WTC11 (cell line): ENCODE measurements at regions not wholly inside any gene's neighbourhood (a gene's known extent, or its start where the extent isn't known, plus 50 kb on each side); places are given as distances from the start of the nearest gene placed in this dataset.

Source experiments
- ATAC-seq: fragments of 200-7000 bp; cut with Tn5 transposase; 2 replicates; pipeline ENCODE4 v1.10.0; 2021; ENCODE audit warnings: mild to moderate bottlenecking, moderate library complexity
- CTCF ChIA-PET: fragments of 300-600 bp; sonication (Branson Sonifier 250); formaldehyde crosslinking; loops from one replicate; lab custom pipeline; 2021; ENCODE audit warnings: antibody characterized with exemption; lab: Charles Lee
- POLR2A ChIA-PET: fragments of 350-600 bp; sonication (Branson Sonifier 250); formaldehyde crosslinking; loops from one replicate; lab custom pipeline; 2021; ENCODE audit warnings: antibody characterized with exemption; lab: Charles Lee
- DNase-seq: peaks from one replicate; pipeline ENCODE4 v3.0.0; 2021; ENCODE audit warnings: low spot score
- H3K27ac Mint-ChIP-seq: 2 replicates; pipeline ENCODE4 v1.8.0; 2021; ENCODE audit warnings: mixed read lengths
- H3K27me3 Mint-ChIP-seq: 2 replicates; pipeline ENCODE4 v1.8.0; 2021; ENCODE audit warnings: low read depth, mild to moderate bottlenecking, moderate library complexity, mixed read lengths
- H3K36me3 Mint-ChIP-seq: 2 replicates; pipeline ENCODE4 v1.8.0; 2021; ENCODE audit warnings: mixed read lengths
- H3K4me1 Mint-ChIP-seq: 2 replicates; pipeline ENCODE4 v1.8.0; 2022; ENCODE audit warnings: mixed read lengths
- H3K4me3 Mint-ChIP-seq: 2 replicates; pipeline ENCODE4 v1.8.0; 2021; ENCODE audit warnings: mild to moderate bottlenecking, moderate library complexity, mixed read lengths
- H3K9me3 Mint-ChIP-seq: 2 replicates; pipeline ENCODE4 v1.8.0; 2021; ENCODE audit warnings: mixed read lengths
- ATF1 ChIP-seq: sonication (generic); formaldehyde crosslinking; IDR thresholded peaks from 2 replicates; pipeline ENCODE4 v1.8.1; 2023; ENCODE audit warnings: mild to moderate bottlenecking, moderate library complexity, missing genetic modification reagents
- CREM ChIP-seq: sonication (generic); formaldehyde crosslinking; IDR thresholded peaks from 2 replicates; pipeline ENCODE4 v1.8.1; 2022; ENCODE audit warnings: mild to moderate bottlenecking, missing genetic modification reagents, moderate library complexity
- ESRRA ChIP-seq: sonication (generic); formaldehyde crosslinking; IDR thresholded peaks from 2 replicates; pipeline ENCODE4 v1.8.1; 2022; ENCODE audit warnings: mild to moderate bottlenecking, missing genetic modification reagents, borderline replicate concordance
- FOXP1 ChIP-seq: sonication (generic); formaldehyde crosslinking; IDR thresholded peaks from 2 replicates; pipeline ENCODE4 v1.8.0; 2022; ENCODE audit warnings: missing genetic modification reagents, mild to moderate bottlenecking, moderate library complexity, borderline replicate concordance
- HMGA2 ChIP-seq: fragments of 250-450 bp; sonication (Bioruptor Pico); IDR thresholded peaks from 2 replicates; pipeline ENCODE4 v1.4.0; 2021; ENCODE audit warnings: mild to moderate bottlenecking, moderate library complexity
- SOX15 ChIP-seq: fragments of 250-450 bp; sonication (Bioruptor Pico); IDR thresholded peaks from 2 replicates; pipeline ENCODE4 v1.9.0; 2021; ENCODE audit warnings: mild to moderate bottlenecking
- TCF7 ChIP-seq: sonication (generic); formaldehyde crosslinking; IDR thresholded peaks from 2 replicates; pipeline ENCODE4 v1.8.0; 2022; ENCODE audit warnings: mild to moderate bottlenecking, low read depth, missing genetic modification reagents, moderate library complexity
- TEAD4 ChIP-seq: sonication (generic); formaldehyde crosslinking; IDR thresholded peaks from 2 replicates; pipeline ENCODE4 v1.8.0; 2022; ENCODE audit warnings: mild to moderate bottlenecking, missing genetic modification reagents
- TP53 ChIP-seq: sonication (generic); formaldehyde crosslinking; IDR thresholded peaks from 2 replicates; pipeline ENCODE4 v1.8.1; 2023; ENCODE audit warnings: mild to moderate bottlenecking, missing genetic modification reagents
- ZNF232 ChIP-seq: sonication (generic); formaldehyde crosslinking; IDR thresholded peaks from 2 replicates; pipeline ENCODE4 v1.8.0; 2022; ENCODE audit warnings: mild to moderate bottlenecking, missing genetic modification reagents
- ZNF671 ChIP-seq: fragments of 250-450 bp; sonication (Bioruptor Pico); IDR thresholded peaks from 2 replicates; pipeline ENCODE4 v1.8.0; 2021; ENCODE audit warnings: mild to moderate bottlenecking
- TF ChIP-seq, protein P1 (sequence below): fragments of 250-450 bp; sonication (Bioruptor Pico); IDR thresholded peaks from 2 replicates; pipeline ENCODE4 v1.9.0; 2021; ENCODE audit warnings: mild to moderate bottlenecking, borderline replicate concordance
- TF ChIP-seq, protein P2 (sequence below): sonication (generic); formaldehyde crosslinking; IDR thresholded peaks from 2 replicates; pipeline ENCODE4 v1.8.0; 2022; ENCODE audit warnings: missing genetic modification reagents
- TF ChIP-seq, protein P3 (sequence below): sonication (generic); formaldehyde crosslinking; IDR thresholded peaks from 2 replicates; pipeline ENCODE4 v1.8.1; 2022; ENCODE audit warnings: missing genetic modification reagents, borderline replicate concordance
- TF ChIP-seq, protein P4 (sequence below): sonication (generic); formaldehyde crosslinking; IDR thresholded peaks from 2 replicates; pipeline ENCODE4 v1.8.0; 2023; ENCODE audit warnings: missing genetic modification reagents
- TF ChIP-seq, protein P5 (sequence below): fragments of 250-450 bp; sonication (Bioruptor Pico); IDR thresholded peaks from 2 replicates; pipeline ENCODE4 v1.8.0; 2021; ENCODE audit warnings: mild to moderate bottlenecking
- TF ChIP-seq, protein P6 (sequence below): fragments of 200-600 bp; IDR thresholded peaks from 2 replicates; pipeline ENCODE4 v1.8.0; 2022; ENCODE audit warnings: antibody characterized with exemption
- TF ChIP-seq, protein P7 (sequence below): fragments of 250-450 bp; sonication (Bioruptor Pico); IDR thresholded peaks from 2 replicates; pipeline ENCODE4 v2.1.2; 2022; ENCODE audit warnings: mild to moderate bottlenecking, moderate library complexity

DNA sequence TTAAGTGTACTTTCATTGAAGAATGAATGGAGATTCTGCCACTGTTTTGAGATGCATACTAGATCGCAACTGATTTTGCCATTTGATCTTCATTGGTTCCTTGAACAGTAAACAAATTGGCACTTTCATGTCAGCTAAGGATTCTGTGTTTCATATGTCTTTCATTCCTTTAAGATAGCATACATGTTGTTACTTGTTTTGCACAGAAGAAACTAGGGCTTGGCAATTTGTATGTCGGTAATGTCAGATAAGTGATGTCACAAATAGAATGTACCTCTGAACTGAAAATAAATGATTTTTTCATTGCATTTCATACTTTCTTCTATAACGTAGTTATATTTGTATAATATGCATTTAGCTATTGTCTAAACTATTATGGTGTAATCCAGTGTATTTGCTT, 73.2 kb upstream of the TENM3 start:
- CTCF ChIA-PET = no interaction called here
- POLR2A ChIA-PET = no interaction called here
- no peak overlapping the region for H3K27ac Mint-ChIP-seq
- TF ChIP-seq ATF1 (CRISPR knock-in tag) (no peak), HMGA2 (no peak), CREM (no peak), FOXP1 (CRISPR knock-in tag) (no peak), SOX15 (no peak), ZNF232 (no peak)
- TF ChIP-seq, protein P1, sequence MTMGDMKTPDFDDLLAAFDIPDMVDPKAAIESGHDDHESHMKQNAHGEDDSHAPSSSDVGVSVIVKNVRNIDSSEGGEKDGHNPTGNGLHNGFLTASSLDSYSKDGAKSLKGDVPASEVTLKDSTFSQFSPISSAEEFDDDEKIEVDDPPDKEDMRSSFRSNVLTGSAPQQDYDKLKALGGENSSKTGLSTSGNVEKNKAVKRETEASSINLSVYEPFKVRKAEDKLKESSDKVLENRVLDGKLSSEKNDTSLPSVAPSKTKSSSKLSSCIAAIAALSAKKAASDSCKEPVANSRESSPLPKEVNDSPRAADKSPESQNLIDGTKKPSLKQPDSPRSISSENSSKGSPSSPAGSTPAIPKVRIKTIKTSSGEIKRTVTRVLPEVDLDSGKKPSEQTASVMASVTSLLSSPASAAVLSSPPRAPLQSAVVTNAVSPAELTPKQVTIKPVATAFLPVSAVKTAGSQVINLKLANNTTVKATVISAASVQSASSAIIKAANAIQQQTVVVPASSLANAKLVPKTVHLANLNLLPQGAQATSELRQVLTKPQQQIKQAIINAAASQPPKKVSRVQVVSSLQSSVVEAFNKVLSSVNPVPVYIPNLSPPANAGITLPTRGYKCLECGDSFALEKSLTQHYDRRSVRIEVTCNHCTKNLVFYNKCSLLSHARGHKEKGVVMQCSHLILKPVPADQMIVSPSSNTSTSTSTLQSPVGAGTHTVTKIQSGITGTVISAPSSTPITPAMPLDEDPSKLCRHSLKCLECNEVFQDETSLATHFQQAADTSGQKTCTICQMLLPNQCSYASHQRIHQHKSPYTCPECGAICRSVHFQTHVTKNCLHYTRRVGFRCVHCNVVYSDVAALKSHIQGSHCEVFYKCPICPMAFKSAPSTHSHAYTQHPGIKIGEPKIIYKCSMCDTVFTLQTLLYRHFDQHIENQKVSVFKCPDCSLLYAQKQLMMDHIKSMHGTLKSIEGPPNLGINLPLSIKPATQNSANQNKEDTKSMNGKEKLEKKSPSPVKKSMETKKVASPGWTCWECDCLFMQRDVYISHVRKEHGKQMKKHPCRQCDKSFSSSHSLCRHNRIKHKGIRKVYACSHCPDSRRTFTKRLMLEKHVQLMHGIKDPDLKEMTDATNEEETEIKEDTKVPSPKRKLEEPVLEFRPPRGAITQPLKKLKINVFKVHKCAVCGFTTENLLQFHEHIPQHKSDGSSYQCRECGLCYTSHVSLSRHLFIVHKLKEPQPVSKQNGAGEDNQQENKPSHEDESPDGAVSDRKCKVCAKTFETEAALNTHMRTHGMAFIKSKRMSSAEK (CRISPR knock-in tag) = no peak
- TF ChIP-seq, protein P2, sequence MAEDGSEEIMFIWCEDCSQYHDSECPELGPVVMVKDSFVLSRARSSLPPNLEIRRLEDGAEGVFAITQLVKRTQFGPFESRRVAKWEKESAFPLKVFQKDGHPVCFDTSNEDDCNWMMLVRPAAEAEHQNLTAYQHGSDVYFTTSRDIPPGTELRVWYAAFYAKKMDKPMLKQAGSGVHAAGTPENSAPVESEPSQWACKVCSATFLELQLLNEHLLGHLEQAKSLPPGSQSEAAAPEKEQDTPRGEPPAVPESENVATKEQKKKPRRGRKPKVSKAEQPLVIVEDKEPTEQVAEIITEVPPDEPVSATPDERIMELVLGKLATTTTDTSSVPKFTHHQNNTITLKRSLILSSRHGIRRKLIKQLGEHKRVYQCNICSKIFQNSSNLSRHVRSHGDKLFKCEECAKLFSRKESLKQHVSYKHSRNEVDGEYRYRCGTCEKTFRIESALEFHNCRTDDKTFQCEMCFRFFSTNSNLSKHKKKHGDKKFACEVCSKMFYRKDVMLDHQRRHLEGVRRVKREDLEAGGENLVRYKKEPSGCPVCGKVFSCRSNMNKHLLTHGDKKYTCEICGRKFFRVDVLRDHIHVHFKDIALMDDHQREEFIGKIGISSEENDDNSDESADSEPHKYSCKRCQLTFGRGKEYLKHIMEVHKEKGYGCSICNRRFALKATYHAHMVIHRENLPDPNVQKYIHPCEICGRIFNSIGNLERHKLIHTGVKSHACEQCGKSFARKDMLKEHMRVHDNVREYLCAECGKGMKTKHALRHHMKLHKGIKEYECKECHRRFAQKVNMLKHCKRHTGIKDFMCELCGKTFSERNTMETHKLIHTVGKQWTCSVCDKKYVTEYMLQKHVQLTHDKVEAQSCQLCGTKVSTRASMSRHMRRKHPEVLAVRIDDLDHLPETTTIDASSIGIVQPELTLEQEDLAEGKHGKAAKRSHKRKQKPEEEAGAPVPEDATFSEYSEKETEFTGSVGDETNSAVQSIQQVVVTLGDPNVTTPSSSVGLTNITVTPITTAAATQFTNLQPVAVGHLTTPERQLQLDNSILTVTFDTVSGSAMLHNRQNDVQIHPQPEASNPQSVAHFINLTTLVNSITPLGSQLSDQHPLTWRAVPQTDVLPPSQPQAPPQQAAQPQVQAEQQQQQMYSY (CRISPR knock-in tag) = no peak
- no peak for ATAC-seq
- no peaks in the 10 kb centered on the region for H3K27me3 Mint-ChIP-seq
- DNase-seq = no peak
- H3K9me3 Mint-ChIP-seq = no peaks in the 10 kb centered on the region
- H3K36me3 Mint-ChIP-seq = no peaks in the 10 kb centered on the region
- H3K4me3 Mint-ChIP-seq = no peak overlapping the region
- no peaks in the 10 kb centered on the region; the same call in 1 of the 2 replicates for H3K4me1 Mint-ChIP-seq

DNA sequence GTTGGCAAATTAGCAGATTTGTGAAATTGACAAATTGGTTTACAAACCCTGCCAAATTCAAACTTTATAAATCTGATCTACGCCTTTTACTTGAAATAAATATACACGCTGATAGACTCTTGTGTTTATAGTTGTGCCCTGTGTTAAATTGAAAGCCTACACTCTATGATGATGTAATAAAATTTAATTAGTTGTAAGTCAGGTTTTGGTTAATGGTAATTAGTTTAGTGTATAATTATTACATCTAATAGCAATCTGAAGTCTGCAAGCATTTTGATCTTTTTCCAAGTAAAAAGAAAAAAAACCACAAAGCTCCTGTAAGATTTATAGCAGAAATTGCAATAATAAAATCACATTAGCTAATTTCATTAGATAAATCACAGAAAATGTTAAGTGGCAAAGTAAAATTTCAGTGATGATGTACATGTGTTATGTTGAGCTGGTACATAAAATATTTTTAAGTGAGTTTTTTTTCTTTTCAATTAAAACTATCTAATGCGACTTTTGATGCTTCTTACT, 72.7 kb upstream of the TENM3 start:
- Mint-ChIP-seq H3K36me3 (no peaks in the 10 kb centered on the region), H3K4me1 (peaks cover under 1% of the 10 kb centered on the region)
- TF ChIP-seq, protein P3, sequence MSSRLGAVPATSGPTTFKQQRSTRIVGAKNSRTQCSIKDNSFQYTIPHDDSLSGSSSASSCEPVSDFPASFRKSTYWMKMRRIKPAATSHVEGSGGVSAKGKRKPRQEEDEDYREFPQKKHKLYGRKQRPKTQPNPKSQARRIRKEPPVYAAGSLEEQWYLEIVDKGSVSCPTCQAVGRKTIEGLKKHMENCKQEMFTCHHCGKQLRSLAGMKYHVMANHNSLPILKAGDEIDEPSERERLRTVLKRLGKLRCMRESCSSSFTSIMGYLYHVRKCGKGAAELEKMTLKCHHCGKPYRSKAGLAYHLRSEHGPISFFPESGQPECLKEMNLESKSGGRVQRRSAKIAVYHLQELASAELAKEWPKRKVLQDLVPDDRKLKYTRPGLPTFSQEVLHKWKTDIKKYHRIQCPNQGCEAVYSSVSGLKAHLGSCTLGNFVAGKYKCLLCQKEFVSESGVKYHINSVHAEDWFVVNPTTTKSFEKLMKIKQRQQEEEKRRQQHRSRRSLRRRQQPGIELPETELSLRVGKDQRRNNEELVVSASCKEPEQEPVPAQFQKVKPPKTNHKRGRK (CRISPR knock-in tag) = no peak
- TF ChIP-seq, protein P4, sequence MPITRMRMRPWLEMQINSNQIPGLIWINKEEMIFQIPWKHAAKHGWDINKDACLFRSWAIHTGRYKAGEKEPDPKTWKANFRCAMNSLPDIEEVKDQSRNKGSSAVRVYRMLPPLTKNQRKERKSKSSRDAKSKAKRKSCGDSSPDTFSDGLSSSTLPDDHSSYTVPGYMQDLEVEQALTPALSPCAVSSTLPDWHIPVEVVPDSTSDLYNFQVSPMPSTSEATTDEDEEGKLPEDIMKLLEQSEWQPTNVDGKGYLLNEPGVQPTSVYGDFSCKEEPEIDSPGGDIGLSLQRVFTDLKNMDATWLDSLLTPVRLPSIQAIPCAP (CRISPR knock-in tag) = no peak
- TF ChIP-seq, all 79 proteins: peak for 0
- Mint-ChIP-seq H3K4me3 (no peak overlapping the region), H3K27ac (no peak overlapping the region), H3K27me3 (no peaks in the 10 kb centered on the region), H3K9me3 (no peaks in the 10 kb centered on the region)
- no peak for ATAC-seq
- ChIA-PET CTCF (no interaction called here), POLR2A (no interaction called here)
- DNase-seq = no peak

DNA sequence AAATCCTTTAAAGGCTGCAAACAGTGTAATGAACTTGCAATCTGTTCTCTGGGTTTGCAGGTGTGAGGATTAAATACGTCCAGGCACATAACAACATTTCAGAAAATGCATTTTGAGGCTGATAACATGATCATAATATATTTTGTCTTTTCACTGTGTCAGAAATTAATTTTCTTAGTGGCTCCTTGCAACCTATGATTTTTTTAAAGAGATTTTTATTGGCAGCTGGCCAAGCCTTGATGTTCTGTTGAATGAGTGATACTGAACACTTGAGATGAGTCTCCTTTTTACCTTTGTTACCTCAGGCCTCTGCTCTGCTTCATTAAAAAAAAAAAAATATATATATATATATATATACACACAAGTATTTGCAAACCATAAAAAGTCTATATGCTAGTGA, 68.2 kb upstream of the TENM3 start:
- no peaks in the 10 kb centered on the region for H3K36me3 Mint-ChIP-seq
- DNase-seq (no peak), ATAC-seq (no peak)
- no peaks in the 10 kb centered on the region for H3K9me3 Mint-ChIP-seq
- no peak overlapping the region for H3K27ac Mint-ChIP-seq
- peaks cover 38% of the 10 kb centered on the region for H3K4me1 Mint-ChIP-seq
- ChIA-PET POLR2A (no interaction called here), CTCF (interaction anchor here (1.3 kb wide), 1 partner anchor 85 kb away, joined by 6 read pairs; no protein-coding TSS in a partner anchor)
- no peak overlapping the region for H3K4me3 Mint-ChIP-seq
- no peaks in the 10 kb centered on the region for H3K27me3 Mint-ChIP-seq
- TF ChIP-seq, protein P5, sequence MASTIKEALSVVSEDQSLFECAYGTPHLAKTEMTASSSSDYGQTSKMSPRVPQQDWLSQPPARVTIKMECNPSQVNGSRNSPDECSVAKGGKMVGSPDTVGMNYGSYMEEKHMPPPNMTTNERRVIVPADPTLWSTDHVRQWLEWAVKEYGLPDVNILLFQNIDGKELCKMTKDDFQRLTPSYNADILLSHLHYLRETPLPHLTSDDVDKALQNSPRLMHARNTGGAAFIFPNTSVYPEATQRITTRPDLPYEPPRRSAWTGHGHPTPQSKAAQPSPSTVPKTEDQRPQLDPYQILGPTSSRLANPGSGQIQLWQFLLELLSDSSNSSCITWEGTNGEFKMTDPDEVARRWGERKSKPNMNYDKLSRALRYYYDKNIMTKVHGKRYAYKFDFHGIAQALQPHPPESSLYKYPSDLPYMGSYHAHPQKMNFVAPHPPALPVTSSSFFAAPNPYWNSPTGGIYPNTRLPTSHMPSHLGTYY (CRISPR knock-in tag) = no peak
- no peak for TF ChIP-seq TCF7
- TF ChIP-seq, protein P6, sequence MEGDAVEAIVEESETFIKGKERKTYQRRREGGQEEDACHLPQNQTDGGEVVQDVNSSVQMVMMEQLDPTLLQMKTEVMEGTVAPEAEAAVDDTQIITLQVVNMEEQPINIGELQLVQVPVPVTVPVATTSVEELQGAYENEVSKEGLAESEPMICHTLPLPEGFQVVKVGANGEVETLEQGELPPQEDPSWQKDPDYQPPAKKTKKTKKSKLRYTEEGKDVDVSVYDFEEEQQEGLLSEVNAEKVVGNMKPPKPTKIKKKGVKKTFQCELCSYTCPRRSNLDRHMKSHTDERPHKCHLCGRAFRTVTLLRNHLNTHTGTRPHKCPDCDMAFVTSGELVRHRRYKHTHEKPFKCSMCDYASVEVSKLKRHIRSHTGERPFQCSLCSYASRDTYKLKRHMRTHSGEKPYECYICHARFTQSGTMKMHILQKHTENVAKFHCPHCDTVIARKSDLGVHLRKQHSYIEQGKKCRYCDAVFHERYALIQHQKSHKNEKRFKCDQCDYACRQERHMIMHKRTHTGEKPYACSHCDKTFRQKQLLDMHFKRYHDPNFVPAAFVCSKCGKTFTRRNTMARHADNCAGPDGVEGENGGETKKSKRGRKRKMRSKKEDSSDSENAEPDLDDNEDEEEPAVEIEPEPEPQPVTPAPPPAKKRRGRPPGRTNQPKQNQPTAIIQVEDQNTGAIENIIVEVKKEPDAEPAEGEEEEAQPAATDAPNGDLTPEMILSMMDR = no peak
- no peak for TF ChIP-seq ZNF671 (CRISPR knock-in tag)
- TF ChIP-seq HMGA2 = no peak
- TF ChIP-seq ESRRA (CRISPR knock-in tag) = no peak
- TF ChIP-seq, protein P7, sequence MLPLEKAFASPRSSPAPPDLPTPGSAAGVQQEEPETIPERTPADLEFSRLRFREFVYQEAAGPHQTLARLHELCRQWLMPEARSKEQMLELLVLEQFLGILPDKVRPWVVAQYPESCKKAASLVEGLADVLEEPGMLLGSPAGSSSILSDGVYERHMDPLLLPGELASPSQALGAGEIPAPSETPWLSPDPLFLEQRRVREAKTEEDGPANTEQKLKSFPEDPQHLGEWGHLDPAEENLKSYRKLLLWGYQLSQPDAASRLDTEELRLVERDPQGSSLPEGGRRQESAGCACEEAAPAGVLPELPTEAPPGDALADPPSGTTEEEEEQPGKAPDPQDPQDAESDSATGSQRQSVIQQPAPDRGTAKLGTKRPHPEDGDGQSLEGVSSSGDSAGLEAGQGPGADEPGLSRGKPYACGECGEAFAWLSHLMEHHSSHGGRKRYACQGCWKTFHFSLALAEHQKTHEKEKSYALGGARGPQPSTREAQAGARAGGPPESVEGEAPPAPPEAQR = no peak
- TF ChIP-seq TEAD4 = no peak
- no peak for TF ChIP-seq ZNF232
- TF ChIP-seq TP53 (CRISPR knock-in tag) = no peak
